GM12878 (cell line): ENCODE measurements at regions not wholly inside any gene's neighbourhood (a gene's known extent, or its start where the extent isn't known, plus 50 kb on each side); places are given as distances from the start of the nearest gene placed in this dataset.

ENCODE experiments used
- MAX ChIP-seq: IDR thresholded peaks from 2 replicates; pipeline ENCODE4 v1.6.1; 2012; ENCODE audit warnings: low read depth, low read length, improper control_type of control experiment
- SP1 ChIP-seq: IDR thresholded peaks from one replicate; pipeline ENCODE4 v1.6.1; 2011; ENCODE audit warnings: low read depth, low read length
- YY1 ChIP-seq: IDR thresholded peaks from 2 replicates; pipeline ENCODE4 v1.6.1; 2011; ENCODE audit warnings: low read depth, mild to moderate bottlenecking, low read length

- TF ChIP-seq MAX (no peak), YY1 (no peak), SP1 (no peak)
Observed at GRCh38 chr2:21406386-21406785, 282.6 kb downstream of the TDRD15 start.
